Gastroesophageal sphincter (tissue), 4 donors: ENCODE measurements at regions not wholly inside any gene's neighbourhood (a gene's known extent, or its start where the extent isn't known, plus 50 kb on each side); places are given as distances from the start of the nearest gene placed in this dataset.

Experiments
- ATAC-seq: fragments of 150-250 bp; one replicate; pipeline ENCODE4 v1.9.1; 2016; ENCODE audit warnings: mild to moderate bottlenecking, moderate library complexity
- H3K27ac ChIP-seq, 4 donors: fragments of 200-600 bp; sonication (generic) in 3 of 4; 1 replicate in 3 of 4; 2 replicates in 1 of 4; pipeline ENCODE4 v1.5.1; 2016 to 2019
- H3K27me3 ChIP-seq: fragments of 200-600 bp; sonication (generic); one replicate; pipeline ENCODE4 v1.5.1; 2019
- H3K36me3 ChIP-seq, 2 donors: fragments of 200-600 bp; sonication (generic); one replicate each; pipeline ENCODE4 v1.5.1; 2019; ENCODE audit warnings: control low read depth in 1 of 2
- H3K4me1 ChIP-seq, 3 donors: fragments of 200-600 bp; sonication (generic); 1 replicate in 2 of 3; 2 replicates in 1 of 3; pipeline ENCODE4 v1.5.1; 2016 to 2019; ENCODE audit warnings: control low read depth in 2 of 3
- H3K4me3 ChIP-seq, 2 donors: fragments of 200-600 bp; sonication (generic); one replicate each; pipeline ENCODE4 v1.5.1; 2019; ENCODE audit warnings: mild to moderate bottlenecking in 1 of 2, moderate library complexity in 1 of 2
- H3K9me3 ChIP-seq, 3 donors: fragments of 200-600 bp; sonication (generic); one replicate each; pipeline ENCODE4 v1.5.1; 2017 to 2019; ENCODE audit warnings: control low read depth in 2 of 3
- CTCF ChIP-seq, 4 experiments: fragments of 200-600 bp in 2 of 4; fragments of 450-650 bp in 2 of 4; sonication (generic) in 1 of 4; IDR thresholded peaks; one replicate each; pipeline ENCODE4 v1.5.1; 2017 to 2019; ENCODE audit warnings: antibody characterized with exemption in 4 of 4, mild to moderate bottlenecking in 2 of 4, moderate library complexity in 2 of 4
- EP300 ChIP-seq: sonication (generic); formaldehyde crosslinking; IDR thresholded peaks from one replicate; pipeline ENCODE4 v1.6.1; 2017; ENCODE audit warnings: antibody characterized with exemption, mild to moderate bottlenecking
- POLR2A ChIP-seq, 2 donors: fragments of 450-650 bp; IDR thresholded peaks; one replicate each; pipeline ENCODE4 v1.6.1; 2017; ENCODE audit warnings: antibody characterized with exemption in 2 of 2, mild to moderate bottlenecking in 2 of 2, moderate library complexity in 1 of 2
- POLR2AphosphoS5 ChIP-seq: sonication (generic); formaldehyde crosslinking; IDR thresholded peaks from one replicate; pipeline ENCODE4 v1.6.1; 2017; ENCODE audit warnings: antibody characterized with exemption
- WGBS, 2 donors: methylation state at CpG; one replicate each; pipeline ENCODE4 v1.1.5; 2018; ENCODE audit warnings: low coverage in 1 of 2; 5-methylcytosine and 5-hydroxymethylcytosine counted together

DNA sequence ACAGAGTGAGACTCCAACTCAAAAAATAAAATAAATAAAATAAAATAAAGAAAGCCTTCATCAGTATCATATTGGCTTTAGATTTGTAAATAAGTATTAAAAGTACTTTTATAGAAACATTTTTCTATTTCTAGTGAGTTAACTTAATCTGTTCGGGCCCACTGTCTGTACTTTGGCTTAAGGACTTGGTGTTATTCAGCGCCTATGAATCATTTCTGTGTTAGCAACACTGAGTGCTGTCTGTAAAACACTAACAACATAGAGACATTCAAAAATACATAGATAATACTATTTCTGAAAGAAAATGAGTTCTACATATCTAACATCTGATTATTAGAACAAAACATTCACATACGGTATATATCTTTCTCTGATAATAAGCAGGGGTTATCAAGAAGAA lies 221.5 kb upstream of the CDH19 start:
- 53 to 82% methylated on average over 3 of the region's 3 CpGs for WGBS, 2 donors
- no peaks in the 10 kb centered on the region for H3K27me3 ChIP-seq
- TF ChIP-seq POLR2AphosphoS5 = no peak
- TF ChIP-seq CTCF (IDR thresholded peaks at IDR 0.05) = no peak
- TF ChIP-seq POLR2A (IDR thresholded peaks at IDR 0.05) = no peak
- no peak for TF ChIP-seq EP300
- H3K4me3 ChIP-seq = no peak overlapping the region
- no peaks in the 10 kb centered on the region for H3K4me1 ChIP-seq
- H3K27ac ChIP-seq = no peak overlapping the region
- ATAC-seq = no peak
- no peaks in the 10 kb centered on the region for H3K36me3 ChIP-seq
- no peaks in the 10 kb centered on the region for H3K9me3 ChIP-seq

GRCh38 chr18:66819235-66819634 lies 215.3 kb upstream of the CDH19 start:
- 94 to 100% methylated on average over 1 of the region's 1 CpG for whole genome bisulfite sequencing, 2 donors
- no peaks in the 10 kb centered on the region for H3K27me3 ChIP-seq
- TF ChIP-seq EP300 (no peak), CTCF (IDR thresholded peaks at IDR 0.05) (no peak), POLR2AphosphoS5 (no peak), POLR2A (IDR thresholded peaks at IDR 0.05) (no peak)

GRCh38 chr18:66813138-66813537 lies 209.2 kb upstream of the CDH19 start:
- H3K27ac ChIP-seq = no peak overlapping the region
- ATAC-seq = no peak
- no peaks in the 10 kb centered on the region for H3K36me3 ChIP-seq
- TF ChIP-seq CTCF (IDR thresholded peaks at IDR 0.05) = no peak
- H3K9me3 ChIP-seq = no peaks in the 10 kb centered on the region
- H3K27me3 ChIP-seq = no peaks in the 10 kb centered on the region
- no peak overlapping the region for H3K4me3 ChIP-seq
- no peaks in the 10 kb centered on the region for H3K4me1 ChIP-seq

More at GRCh38 chr18:66819235-66819634, 215.3 kb upstream of the CDH19 start:
- ATAC-seq = no peak
- no peak overlapping the region for H3K4me3 ChIP-seq
- H3K9me3 ChIP-seq = no peaks in the 10 kb centered on the region
- no peaks in the 10 kb centered on the region for H3K4me1 ChIP-seq
- no peaks in the 10 kb centered on the region for H3K36me3 ChIP-seq
- no peak overlapping the region for H3K27ac ChIP-seq

DNA sequence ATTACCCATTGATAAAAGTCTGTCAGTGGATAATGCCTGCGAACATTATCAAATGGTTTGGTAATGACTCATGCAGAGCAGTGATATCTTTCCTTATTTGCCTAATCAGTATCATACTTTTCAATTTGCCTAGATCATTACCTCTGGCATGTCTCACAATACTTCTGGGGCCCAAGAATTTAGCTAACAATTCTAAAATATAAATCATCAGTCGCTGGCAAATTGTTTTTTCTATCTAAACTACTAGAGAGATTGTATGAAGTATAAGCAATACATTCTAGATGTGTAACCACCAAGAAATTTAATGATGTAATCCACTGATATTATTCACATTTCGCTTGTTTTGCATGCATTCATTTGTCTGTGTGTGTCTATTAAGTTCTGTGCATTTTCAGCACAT lies 191.2 kb upstream of the CDH19 start:
- no peak for ATAC-seq
- Histone ChIP-seq H3K36me3 (no peaks in the 10 kb centered on the region), H3K9me3 (no peaks in the 10 kb centered on the region), H3K27ac (no peak overlapping the region), H3K27me3 (no peaks in the 10 kb centered on the region), H3K4me3 (no peak overlapping the region), H3K4me1 (no peaks in the 10 kb centered on the region)
- WGBS, 2 donors = 29 to 42% methylated on average over 3 of the region's 3 CpGs
- TF ChIP-seq EP300 = no peak
- TF ChIP-seq POLR2A (IDR thresholded peaks at IDR 0.05) = no peak
- TF ChIP-seq CTCF (IDR thresholded peaks at IDR 0.05) = no peak
- no peak for TF ChIP-seq POLR2AphosphoS5

DNA sequence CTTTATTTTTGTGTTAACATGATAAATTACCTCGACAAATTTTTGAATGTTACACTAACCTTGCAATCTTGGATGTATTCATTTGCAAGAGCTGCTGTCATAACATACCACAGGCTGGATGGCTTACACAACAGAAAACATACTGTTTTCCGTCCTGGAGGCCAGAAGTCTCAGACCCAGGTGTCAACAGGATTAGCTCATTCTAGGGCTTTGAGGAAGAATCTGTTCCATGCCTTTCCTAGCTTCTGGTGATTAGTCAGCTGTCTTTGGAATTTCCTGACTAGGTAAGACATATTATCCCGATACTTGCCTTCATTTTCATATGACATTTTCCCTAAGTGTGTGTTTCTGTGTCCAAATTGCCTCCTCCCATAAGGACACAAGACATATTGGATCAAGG lies 188.6 kb upstream of the CDH19 start:
- Histone ChIP-seq H3K27me3 (no peaks in the 10 kb centered on the region), H3K36me3 (no peaks in the 10 kb centered on the region), H3K4me1 (no peaks in the 10 kb centered on the region), H3K9me3 (no peaks in the 10 kb centered on the region), H3K4me3 (no peak overlapping the region), H3K27ac (no peak overlapping the region)
- no peak for ATAC-seq
- no peak for TF ChIP-seq POLR2AphosphoS5
- TF ChIP-seq EP300 = no peak
- no peak for TF ChIP-seq CTCF (IDR thresholded peaks at IDR 0.05)
- no peak for TF ChIP-seq POLR2A (IDR thresholded peaks at IDR 0.05)
- WGBS, 2 donors = 45 to 54% methylated on average over 3 of the region's 3 CpGs
